GM23338 (cell line): ENCODE measurements at regions not wholly inside any gene's neighbourhood (a gene's known extent, or its start where the extent isn't known, plus 50 kb on each side); places are given as distances from the start of the nearest gene placed in this dataset.

Source experiments
- ATAC-seq: fragments of 200-7000 bp; cut with Tn5 transposase; 3 replicates; pipeline ENCODE4 v1.9.1; 2020
- DNase-seq: peaks from one replicate; pipeline ENCODE4 v3.0.0-alpha.2; 2015; ENCODE audit warnings: low spot score
- H2AFZ ChIP-seq: fragments of 200-600 bp; sonication (generic); 2 replicates; pipeline ENCODE4 v1.8.0; 2016; ENCODE audit warnings: antibody characterized with exemption, mild to moderate bottlenecking, moderate library complexity
- H3F3A ChIP-seq: fragments of 200-600 bp; sonication (generic); replicated peaks from 2 replicates; pipeline ENCODE4 v1.8.0; 2017; ENCODE audit warnings: antibody characterized with exemption, mixed run types, low read depth
- H3K27ac ChIP-seq: fragments of 200-600 bp; sonication (generic); 2 replicates; pipeline ENCODE4 v1.6.1; 2016; ENCODE audit warnings: low read depth
- H3K27me3 ChIP-seq: fragments of 200-600 bp; sonication (generic); 2 replicates; pipeline ENCODE4 v1.8.0; 2016; ENCODE audit warnings: mild to moderate bottlenecking, mixed run types, moderate library complexity; ENCODE audit not compliant: insufficient read depth
- H3K36me3 ChIP-seq: fragments of 200-600 bp; sonication (generic); 2 replicates; pipeline ENCODE4 v1.8.0; 2016; ENCODE audit warnings: mild to moderate bottlenecking; ENCODE audit not compliant: insufficient read depth
- H3K4me1 ChIP-seq: fragments of 200-600 bp; sonication (generic); 2 replicates; pipeline ENCODE4 v1.8.0; 2016; ENCODE audit warnings: mild to moderate bottlenecking, moderate library complexity; ENCODE audit not compliant: insufficient read depth
- H3K4me2 ChIP-seq: fragments of 200-600 bp; sonication (generic); 2 replicates; pipeline ENCODE4 v1.7.1; 2017; ENCODE audit warnings: mixed run types
- H3K4me3 ChIP-seq: fragments of 200-600 bp; sonication (generic); 2 replicates; pipeline ENCODE4 v1.6.1; 2016; ENCODE audit warnings: mixed run types
- H3K79me2 ChIP-seq: fragments of 200-600 bp; sonication (generic); replicated peaks from 2 replicates; pipeline ENCODE4 v1.8.0; 2017; ENCODE audit warnings: mild to moderate bottlenecking; ENCODE audit not compliant: insufficient read depth
- H3K9me2 ChIP-seq: fragments of 200-600 bp; sonication (generic); 2 replicates; pipeline ENCODE4 v1.8.0; 2017; ENCODE audit not compliant: insufficient read depth
- H4K20me1 ChIP-seq: fragments of 200-600 bp; sonication (generic); replicated peaks from 2 replicates; pipeline ENCODE4 v1.8.0; 2017; ENCODE audit warnings: mild to moderate bottlenecking; ENCODE audit not compliant: insufficient read depth
- H3K27ac Mint-ChIP-seq: 2 replicates; pipeline ENCODE4 v1.8.0; 2020; ENCODE audit warnings: inconsistent platforms, mild to moderate bottlenecking, moderate library complexity, mixed read lengths
- H3K27me3 Mint-ChIP-seq: 3 replicates; pipeline ENCODE4 v1.8.0; 2022; ENCODE audit warnings: low read depth, mild to moderate bottlenecking, moderate library complexity, mixed read lengths, inconsistent platforms; ENCODE audit not compliant: insufficient read depth, poor library complexity
- H3K36me3 Mint-ChIP-seq: 3 replicates; pipeline ENCODE4 v1.8.0; 2021; ENCODE audit warnings: low read depth, mild to moderate bottlenecking, inconsistent platforms, moderate library complexity, mixed read lengths
- H3K4me1 Mint-ChIP-seq: 3 replicates; pipeline ENCODE4 v1.8.0; 2020; ENCODE audit warnings: mild to moderate bottlenecking, inconsistent platforms, mixed read lengths
- H3K4me3 Mint-ChIP-seq: 3 replicates; pipeline ENCODE4 v1.8.0; 2021; ENCODE audit warnings: moderate library complexity, mild to moderate bottlenecking, inconsistent platforms, mixed read lengths
- H3K9me3 Mint-ChIP-seq: 3 replicates; pipeline ENCODE4 v1.8.0; 2020; ENCODE audit warnings: moderate library complexity, mild to moderate bottlenecking, inconsistent platforms, mixed read lengths
- CREB1 ChIP-seq: fragments of 250-450 bp; sonication (Bioruptor Pico); IDR thresholded peaks from 2 replicates; pipeline ENCODE4 v1.5.0; 2020; ENCODE audit warnings: low read depth, mild to moderate bottlenecking, moderate library complexity
- EZH2 ChIP-seq: fragments of 200-600 bp; sonication (generic); IDR thresholded peaks from one replicate; pipeline ENCODE4 v1.8.0; 2017; ENCODE audit warnings: antibody characterized with exemption, mild to moderate bottlenecking, low read depth; ENCODE audit not compliant: unreplicated experiment
- EZH2phosphoT487 ChIP-seq: fragments of 200-600 bp; sonication (generic); IDR thresholded peaks from one replicate; pipeline ENCODE4 v1.8.1; 2018; ENCODE audit warnings: antibody characterized with exemption; ENCODE audit not compliant: unreplicated experiment
- JUNB ChIP-seq: IDR thresholded peaks from one replicate; pipeline ENCODE4 v1.6.1; 2016; ENCODE audit warnings: antibody characterized with exemption; ENCODE audit not compliant: unreplicated experiment
- NANOG ChIP-seq: IDR thresholded peaks from 2 replicates; pipeline ENCODE4 v1.6.1; 2016; ENCODE audit warnings: antibody characterized with exemption, borderline replicate concordance
- POLR2AphosphoS5 ChIP-seq: IDR thresholded peaks from 2 replicates; pipeline ENCODE4 v1.6.1; 2016; ENCODE audit warnings: antibody characterized with exemption, low read depth
- REST ChIP-seq: IDR thresholded peaks from one replicate; pipeline ENCODE4 v1.6.1; 2018; ENCODE audit warnings: antibody characterized with exemption; ENCODE audit not compliant: unreplicated experiment
- STAT1 ChIP-seq: IDR thresholded peaks from one replicate; pipeline ENCODE4 v1.6.1; 2016; ENCODE audit warnings: antibody characterized with exemption; ENCODE audit not compliant: unreplicated experiment
- ZNF114 ChIP-seq: fragments of 250-450 bp; sonication (Bioruptor Pico); IDR thresholded peaks from 2 replicates; pipeline ENCODE4 v1.5.0; 2020; ENCODE audit warnings: mild to moderate bottlenecking, moderate library complexity
- ZNF331 ChIP-seq: fragments of 250-450 bp; sonication (Bioruptor Pico); IDR thresholded peaks from 2 replicates; pipeline ENCODE4 v1.5.0; 2020; ENCODE audit warnings: low read depth, mild to moderate bottlenecking, moderate library complexity
- TF ChIP-seq, protein P1 (sequence below): IDR thresholded peaks from 2 replicates; pipeline ENCODE4 v1.6.1; 2016; ENCODE audit warnings: antibody characterized with exemption

DNA sequence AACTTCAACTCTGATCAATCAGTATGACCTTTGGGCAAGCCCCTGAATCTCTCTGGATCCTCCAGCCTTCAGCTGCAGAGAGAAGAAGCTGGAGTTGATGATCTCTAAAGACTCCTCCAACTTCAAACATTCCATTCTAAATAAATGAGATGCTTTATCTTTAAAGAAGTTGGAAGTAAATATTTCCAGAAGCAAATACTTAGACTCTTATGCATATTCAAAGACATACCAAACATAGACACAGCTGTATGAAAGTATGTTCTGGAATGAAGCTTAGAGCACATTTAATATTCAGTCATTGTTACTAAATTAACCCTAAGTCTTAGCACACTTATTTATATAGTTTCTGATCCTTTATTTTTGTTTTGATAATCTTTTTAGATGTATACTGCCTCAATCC lies 77.6 kb upstream of the ACP3 start (continued):
- TF ChIP-seq REST = no peak
- TF ChIP-seq ZNF114 (CRISPR knock-in tag) = no peak
- no peak for TF ChIP-seq CREB1
- TF ChIP-seq, protein P1, sequence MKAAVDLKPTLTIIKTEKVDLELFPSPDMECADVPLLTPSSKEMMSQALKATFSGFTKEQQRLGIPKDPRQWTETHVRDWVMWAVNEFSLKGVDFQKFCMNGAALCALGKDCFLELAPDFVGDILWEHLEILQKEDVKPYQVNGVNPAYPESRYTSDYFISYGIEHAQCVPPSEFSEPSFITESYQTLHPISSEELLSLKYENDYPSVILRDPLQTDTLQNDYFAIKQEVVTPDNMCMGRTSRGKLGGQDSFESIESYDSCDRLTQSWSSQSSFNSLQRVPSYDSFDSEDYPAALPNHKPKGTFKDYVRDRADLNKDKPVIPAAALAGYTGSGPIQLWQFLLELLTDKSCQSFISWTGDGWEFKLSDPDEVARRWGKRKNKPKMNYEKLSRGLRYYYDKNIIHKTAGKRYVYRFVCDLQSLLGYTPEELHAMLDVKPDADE = no peak
- no peak for TF ChIP-seq STAT1
- no peak for TF ChIP-seq POLR2AphosphoS5
- no peak for TF ChIP-seq EZH2phosphoT487
- no peak for TF ChIP-seq EZH2
- TF ChIP-seq JUNB = no peak
- TF ChIP-seq NANOG = no peak

DNA sequence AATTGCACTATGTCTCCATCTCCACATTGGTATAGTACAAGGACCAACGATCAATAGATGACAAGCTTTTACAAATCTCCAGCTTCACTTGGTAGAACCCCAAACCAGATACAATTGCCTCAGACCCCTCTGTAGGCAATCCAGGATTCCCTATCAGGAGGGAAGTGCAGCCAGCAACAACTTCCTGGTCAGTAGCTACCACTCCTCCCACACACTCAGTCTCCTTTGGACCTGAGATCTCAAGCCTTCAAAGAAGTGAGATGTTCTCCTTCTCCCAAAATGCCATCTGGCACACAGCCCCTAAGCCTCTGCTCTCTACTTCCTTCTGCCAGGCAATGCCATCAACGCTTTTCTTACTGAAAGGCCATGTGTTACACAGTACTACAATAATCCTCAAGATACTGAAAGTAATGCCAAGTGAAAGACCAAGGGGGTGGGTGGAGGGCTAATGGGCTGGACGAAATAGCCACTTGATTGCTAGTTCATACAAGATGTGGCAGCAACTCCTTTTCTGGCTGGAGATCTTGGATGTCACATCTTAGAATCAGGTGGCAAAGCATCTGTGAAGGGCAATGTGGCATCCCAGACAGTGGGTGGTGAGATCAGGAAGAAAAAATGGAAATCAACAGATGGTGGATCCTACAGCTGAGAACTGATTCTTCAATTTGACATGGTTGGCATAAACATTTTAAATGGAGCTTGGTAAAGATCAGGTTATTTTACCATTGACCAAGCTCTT lies 75.3 kb upstream of the ACP3 start:
- H3K4me3 Mint-ChIP-seq = no peak overlapping the region
- no peak overlapping the region for H3K27ac ChIP-seq
- H2AFZ ChIP-seq = no peak overlapping the region
- H3K9me3 Mint-ChIP-seq = no peaks in the 10 kb centered on the region
- H4K20me1 ChIP-seq = no peaks in the 10 kb centered on the region; the same call in 1 of the 2 replicates
- no peaks in the 10 kb centered on the region for H3K79me2 ChIP-seq
- H3K4me2 ChIP-seq = no peak overlapping the region
- no peak for DNase-seq
- H3K4me3 ChIP-seq = no peak overlapping the region
- no peaks in the 10 kb centered on the region for H3K36me3 ChIP-seq
- no peaks in the 10 kb centered on the region for H3K27me3 ChIP-seq
- no peak overlapping the region for H3K27ac Mint-ChIP-seq
- H3F3A ChIP-seq = no peaks in the 10 kb centered on the region
- no peaks in the 10 kb centered on the region for H3K36me3 Mint-ChIP-seq
- H3K27me3 Mint-ChIP-seq = no peaks in the 10 kb centered on the region
- ATAC-seq = no peak
- peaks cover 7% of the 10 kb centered on the region for H3K9me2 ChIP-seq
- H3K4me1 Mint-ChIP-seq = no peaks in the 10 kb centered on the region; the same call in 2 of the 3 replicates
- no peaks in the 10 kb centered on the region; the same call in 1 of the 2 replicates for H3K4me1 ChIP-seq
- TF ChIP-seq EZH2phosphoT487 = no peak
- TF ChIP-seq REST = no peak
- no peak for TF ChIP-seq EZH2
- TF ChIP-seq ZNF331 (CRISPR knock-in tag) = no peak
- TF ChIP-seq CREB1 = no peak
- TF ChIP-seq NANOG = no peak
- no peak for TF ChIP-seq ZNF114 (CRISPR knock-in tag)
